ENCODE measurements at regions not wholly inside any gene's neighbourhood (a gene's known extent, or its start where the extent isn't known, plus 50 kb on each side); places are given as distances from the start of the nearest gene placed in this dataset.

DNA sequence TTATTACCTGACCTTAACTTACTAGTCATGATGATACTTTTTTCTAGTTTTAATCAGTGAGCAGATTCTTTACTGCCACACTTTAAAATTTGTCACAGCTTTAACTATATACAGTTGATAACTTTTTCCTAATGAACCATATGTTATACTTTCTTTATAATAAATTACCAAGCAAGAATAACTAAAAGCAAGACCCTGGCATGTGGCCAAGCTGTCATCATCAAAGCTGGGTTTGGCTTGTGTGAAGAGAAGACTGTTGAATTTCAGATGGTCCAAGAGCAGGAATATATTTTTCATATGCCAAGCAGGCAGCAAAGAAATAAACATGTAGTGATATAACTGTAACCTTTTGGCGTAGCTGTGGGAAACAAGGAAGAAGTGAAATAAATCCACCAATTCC, 93.5 kb downstream of the PUS7L start:
- CTCF ChIA-PET = no interaction called here
- no peaks in the 10 kb centered on the region for H3K4me1 ChIP-seq (ENCODE audit: control insufficient read depth in 1 of 2, insufficient read depth in 2 of 2, low read length in 2 of 2)
- H4K20me1 ChIP-seq (ENCODE audit: insufficient read depth) = no peaks in the 10 kb centered on the region
- POLR2A ChIA-PET = no interaction called here
- no peaks in the 10 kb centered on the region for H3K79me2 ChIP-seq (ENCODE audit: insufficient read depth, low read length)
- no peak for ATAC-seq
- intact Hi-C loops (cut with micrococcal nuclease) = no loop called here
- no peak overlapping the region for H3K9ac ChIP-seq (ENCODE audit: low read length)
- no peak for DNase-seq (ENCODE audit: low read depth, low spot score)
- H3K4me3 ChIP-seq (replicated peaks in 1 of 2; ENCODE audit: low read depth in 1 of 2, low read length in 2 of 2) = no peak overlapping the region
- no peaks in the 10 kb centered on the region for H3K27me3 ChIP-seq (ENCODE audit: insufficient read depth, low read length)
- H3K9me2 ChIP-seq (ENCODE audit: insufficient read depth) = no peaks in the 10 kb centered on the region
- no peak overlapping the region for H3K27ac ChIP-seq (ENCODE audit: low read depth, low read length)
- RAD21 ChIA-PET (ENCODE audit: low non-redundant PET in 1 of 2, low total read pairs in 2 of 2, uncharacterized antibody in 2 of 2, unreplicated experiment in 2 of 2) = no interaction called here
- no peaks in the 10 kb centered on the region for H3K9me3 ChIP-seq (ENCODE audit: control insufficient read depth in 1 of 2, insufficient read depth in 1 of 2, low read depth in 1 of 2, low read length in 2 of 2)
- no peak for TF ChIP-seq CTCF (IDR thresholded peaks at IDR 0.05 in 2 of 3, conservative IDR thresholded peaks at IDR 0.05 in 1 of 3; ENCODE audit: borderline replicate concordance in 1 of 3, insufficient read depth in 1 of 3, low read depth in 2 of 3, low read length in 2 of 3)
- no peak for TF ChIP-seq EGR1 (IDR thresholded peaks at IDR 0.05; ENCODE audit: low read depth)
- TF ChIP-seq EZH2phosphoT487 (IDR thresholded peaks at IDR 0.05; ENCODE audit: borderline replicate concordance) = no peak
- TF ChIP-seq SP1 (IDR thresholded peaks at IDR 0.05; ENCODE audit: low read depth) = no peak
- no TSS peak for BruUV-seq (replicated peaks)
- no peak overlapping the region for H2AFZ ChIP-seq (ENCODE audit: low read depth, low read length, poor library complexity, severe bottlenecking)
- no peak overlapping the region for H3K4me2 ChIP-seq (ENCODE audit: low read length)
- no peaks in the 10 kb centered on the region for H3K36me3 ChIP-seq (ENCODE audit: control insufficient read depth in 1 of 2, insufficient read depth in 2 of 2, low read length in 2 of 2)

GRCh38 chr12:43662736-43663135, 95.9 kb downstream of the PUS7L start:
- no peak overlapping the region for H3K4me2 ChIP-seq (ENCODE audit: low read length)
- intact Hi-C loops (cut with micrococcal nuclease) = no loop called here
- CTCF ChIA-PET = no interaction called here

More at GRCh38 chr12:43662736-43663135, 95.9 kb downstream of the PUS7L start:
- no peak overlapping the region for H3K4me3 ChIP-seq (replicated peaks in 1 of 2; ENCODE audit: low read depth in 1 of 2, low read length in 2 of 2)
- H3K79me2 ChIP-seq (ENCODE audit: insufficient read depth, low read length) = no peaks in the 10 kb centered on the region
- BruUV-seq (replicated peaks) = no TSS peak
- ChIA-PET POLR2A (interaction anchor here (1.3 kb wide), 1 partner anchor 13 kb away, joined by 3 read pairs; no protein-coding TSS in a partner anchor), RAD21 (ENCODE audit: low non-redundant PET in 1 of 2, low total read pairs in 2 of 2, uncharacterized antibody in 2 of 2, unreplicated experiment in 2 of 2) (no interaction called here)
- no peaks in the 10 kb centered on the region for H3K27me3 ChIP-seq (ENCODE audit: insufficient read depth, low read length)
- no peaks in the 10 kb centered on the region for H3K9me2 ChIP-seq (ENCODE audit: insufficient read depth)
- H3K4me1 ChIP-seq (ENCODE audit: control insufficient read depth in 1 of 2, insufficient read depth in 2 of 2, low read length in 2 of 2) = no peaks in the 10 kb centered on the region
- H3K9ac ChIP-seq (ENCODE audit: low read length) = no peak overlapping the region
- no peaks in the 10 kb centered on the region for H3K9me3 ChIP-seq (ENCODE audit: control insufficient read depth in 1 of 2, insufficient read depth in 1 of 2, low read depth in 1 of 2, low read length in 2 of 2)
- no peak overlapping the region for H2AFZ ChIP-seq (ENCODE audit: low read depth, low read length, poor library complexity, severe bottlenecking)
- TF ChIP-seq, protein P1, sequence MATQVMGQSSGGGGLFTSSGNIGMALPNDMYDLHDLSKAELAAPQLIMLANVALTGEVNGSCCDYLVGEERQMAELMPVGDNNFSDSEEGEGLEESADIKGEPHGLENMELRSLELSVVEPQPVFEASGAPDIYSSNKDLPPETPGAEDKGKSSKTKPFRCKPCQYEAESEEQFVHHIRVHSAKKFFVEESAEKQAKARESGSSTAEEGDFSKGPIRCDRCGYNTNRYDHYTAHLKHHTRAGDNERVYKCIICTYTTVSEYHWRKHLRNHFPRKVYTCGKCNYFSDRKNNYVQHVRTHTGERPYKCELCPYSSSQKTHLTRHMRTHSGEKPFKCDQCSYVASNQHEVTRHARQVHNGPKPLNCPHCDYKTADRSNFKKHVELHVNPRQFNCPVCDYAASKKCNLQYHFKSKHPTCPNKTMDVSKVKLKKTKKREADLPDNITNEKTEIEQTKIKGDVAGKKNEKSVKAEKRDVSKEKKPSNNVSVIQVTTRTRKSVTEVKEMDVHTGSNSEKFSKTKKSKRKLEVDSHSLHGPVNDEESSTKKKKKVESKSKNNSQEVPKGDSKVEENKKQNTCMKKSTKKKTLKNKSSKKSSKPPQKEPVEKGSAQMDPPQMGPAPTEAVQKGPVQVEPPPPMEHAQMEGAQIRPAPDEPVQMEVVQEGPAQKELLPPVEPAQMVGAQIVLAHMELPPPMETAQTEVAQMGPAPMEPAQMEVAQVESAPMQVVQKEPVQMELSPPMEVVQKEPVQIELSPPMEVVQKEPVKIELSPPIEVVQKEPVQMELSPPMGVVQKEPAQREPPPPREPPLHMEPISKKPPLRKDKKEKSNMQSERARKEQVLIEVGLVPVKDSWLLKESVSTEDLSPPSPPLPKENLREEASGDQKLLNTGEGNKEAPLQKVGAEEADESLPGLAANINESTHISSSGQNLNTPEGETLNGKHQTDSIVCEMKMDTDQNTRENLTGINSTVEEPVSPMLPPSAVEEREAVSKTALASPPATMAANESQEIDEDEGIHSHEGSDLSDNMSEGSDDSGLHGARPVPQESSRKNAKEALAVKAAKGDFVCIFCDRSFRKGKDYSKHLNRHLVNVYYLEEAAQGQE (IDR thresholded peaks at IDR 0.05; ENCODE audit: low read depth) = no peak
- TF ChIP-seq, protein P2, sequence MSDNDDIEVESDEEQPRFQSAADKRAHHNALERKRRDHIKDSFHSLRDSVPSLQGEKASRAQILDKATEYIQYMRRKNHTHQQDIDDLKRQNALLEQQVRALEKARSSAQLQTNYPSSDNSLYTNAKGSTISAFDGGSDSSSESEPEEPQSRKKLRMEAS (IDR thresholded peaks at IDR 0.05) = no peak
- TF ChIP-seq POLR2AphosphoS5 (IDR thresholded peaks at IDR 0.05; ENCODE audit: low read depth, low read length) = no peak
- no peak for TF ChIP-seq POLR2A (IDR thresholded peaks at IDR 0.05; ENCODE audit: borderline replicate concordance, extremely low read depth, insufficient read depth, insufficient read length)
- TF ChIP-seq, protein P3, sequence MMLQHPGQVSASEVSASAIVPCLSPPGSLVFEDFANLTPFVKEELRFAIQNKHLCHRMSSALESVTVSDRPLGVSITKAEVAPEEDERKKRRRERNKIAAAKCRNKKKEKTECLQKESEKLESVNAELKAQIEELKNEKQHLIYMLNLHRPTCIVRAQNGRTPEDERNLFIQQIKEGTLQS (IDR thresholded peaks at IDR 0.05) = no peak
- ATAC-seq = no peak
- no peaks in the 10 kb centered on the region for H4K20me1 ChIP-seq (ENCODE audit: insufficient read depth)
- H3K36me3 ChIP-seq (ENCODE audit: control insufficient read depth in 1 of 2, insufficient read depth in 2 of 2, low read length in 2 of 2) = no peaks in the 10 kb centered on the region
- H3K27ac ChIP-seq (ENCODE audit: low read depth, low read length) = no peak overlapping the region
- no peak for DNase-seq (ENCODE audit: low read depth, low spot score)

All from HCT116 (cell line).